RWPE1 (cell line): ENCODE measurements at regions not wholly inside any gene's neighbourhood (a gene's known extent, or its start where the extent isn't known, plus 50 kb on each side); places are given as distances from the start of the nearest gene placed in this dataset.

Source experiments
- CTCF ChIA-PET: fragments of 350-600 bp; sonication (Branson Sonifier 250); formaldehyde crosslinking; extraction: SDS; loops from one replicate; lab custom pipeline; 2021; lab: Yijun Ruan, JAX
- POLR2A ChIA-PET: fragments of 400-600 bp; formaldehyde crosslinking; extraction: SDS; loops from one replicate; lab custom pipeline; 2020; ENCODE audit warnings: antibody characterized with exemption; ENCODE audit not compliant: low non-redundant PET; lab: Yijun Ruan, JAX
- DNase-seq: peaks from one replicate; pipeline ENCODE4 v3.0.0; 2012; ENCODE audit warnings: low spot score
- H3K27ac ChIP-seq: fragments of 450-650 bp; 2 replicates; pipeline ENCODE4 v1.5.1; 2017
- CTCF ChIP-seq: fragments of 450-650 bp; conservative IDR thresholded peaks from 2 replicates; pipeline ENCODE4 v1.5.1; 2017; ENCODE audit warnings: low read depth, mild to moderate bottlenecking

- no peak for DNase-seq
- TF ChIP-seq CTCF = no peak
- no peak overlapping the region for H3K27ac ChIP-seq
- ChIA-PET POLR2A (no interaction called here), CTCF (interaction anchor here (0.6 kb wide), 1 partner anchor 45 kb away, joined by 3 read pairs; no protein-coding TSS in a partner anchor)
Measured at GRCh38 chr10:78863906-78864239, 204.9 kb upstream of the ZMIZ1 start.

GRCh38 chr10:78864761-78865537, 203.8 kb upstream of the ZMIZ1 start:
- DNase-seq = no peak
- ChIA-PET CTCF (interaction anchor here (0.6 to 0.7 kb wide), 3 partner anchors 33 to 548 kb away, joined by 3 to 4 read pairs (median 3); no protein-coding TSS in a partner anchor), POLR2A (no interaction called here)
- H3K27ac ChIP-seq = no peak overlapping the region
- TF ChIP-seq CTCF = no peak

- TF ChIP-seq CTCF = no peak
Measured at GRCh38 chr10:78865538-78865875, 203.3 kb upstream of the ZMIZ1 start.

GRCh38 chr10:78865931-78866717, 202.6 kb upstream of the ZMIZ1 start:
- no peak for TF ChIP-seq CTCF
- H3K27ac ChIP-seq = no peak overlapping the region
- ChIA-PET POLR2A (no interaction called here), CTCF (no interaction called here)
- DNase-seq = no peak

More at GRCh38 chr10:78865538-78865875, 203.3 kb upstream of the ZMIZ1 start:
- ChIA-PET CTCF (interaction anchor here (0.6 to 0.7 kb wide), 2 partner anchors 401 to 549 kb away, joined by 3 to 4 read pairs; no protein-coding TSS in a partner anchor), POLR2A (no interaction called here)
- DNase-seq = no peak
- no peak overlapping the region for H3K27ac ChIP-seq

- CTCF ChIA-PET = interaction anchor here (0.6 kb wide), 1 partner anchor 20 kb away, joined by 3 read pairs; no protein-coding TSS in a partner anchor
- DNase-seq = no peak
- no peak for TF ChIP-seq CTCF
- POLR2A ChIA-PET = no interaction called here
- no peak overlapping the region for H3K27ac ChIP-seq
Measured at GRCh38 chr10:78866731-78867554, 201.8 kb upstream of the ZMIZ1 start.

- POLR2A ChIA-PET = no interaction called here
- no peak for TF ChIP-seq CTCF
- H3K27ac ChIP-seq = no peak overlapping the region
- CTCF ChIA-PET = no interaction called here
- DNase-seq = no peak
Measured at GRCh38 chr10:78867555-78867939, 201.2 kb upstream of the ZMIZ1 start.
